ENCODE measurements at regions not wholly inside any gene's neighbourhood (a gene's known extent, or its start where the extent isn't known, plus 50 kb on each side); places are given as distances from the start of the nearest gene placed in this dataset.

- no peak for DNase-seq (ENCODE audit: low read depth in 1 of 2, low spot score in 1 of 2)
- no peak for TF ChIP-seq JUND (IDR thresholded peaks at IDR 0.05; ENCODE audit: low read depth)
- in situ Hi-C loops (cut with HindIII; ENCODE audit: low pct_unique_long_range_greater_than_20kb, low sequenced_read_pairs) = no loop called here
These were observed 479.3 kb downstream of the SLC16A7 start for GRCh38 chr12:60075091-60075490.

GRCh38 chr12:60078026-60078425 is 482.2 kb downstream of the SLC16A7 start:
- DNase-seq (ENCODE audit: low read depth in 1 of 2, low spot score in 1 of 2) = no peak
- in situ Hi-C loops (cut with HindIII; ENCODE audit: low pct_unique_long_range_greater_than_20kb, low sequenced_read_pairs) = no loop called here
- TF ChIP-seq JUND (IDR thresholded peaks at IDR 0.05; ENCODE audit: low read depth) = no peak

- DNase-seq (ENCODE audit: low read depth in 1 of 2, low spot score in 1 of 2) = no peak
- in situ Hi-C loops (cut with HindIII; ENCODE audit: low pct_unique_long_range_greater_than_20kb, low sequenced_read_pairs) = no loop called here
- no peak for TF ChIP-seq JUND (IDR thresholded peaks at IDR 0.05; ENCODE audit: low read depth)
These were observed 497.6 kb downstream of the SLC16A7 start for GRCh38 chr12:60093428-60093827.

GRCh38 chr12:60094436-60094835 is 498.6 kb downstream of the SLC16A7 start:
- no peak for TF ChIP-seq JUND (IDR thresholded peaks at IDR 0.05; ENCODE audit: low read depth)
- no peak for DNase-seq (ENCODE audit: low read depth in 1 of 2, low spot score in 1 of 2)
- in situ Hi-C loops (cut with HindIII; ENCODE audit: low pct_unique_long_range_greater_than_20kb, low sequenced_read_pairs) = no loop called here

- in situ Hi-C loops (cut with HindIII; ENCODE audit: low pct_unique_long_range_greater_than_20kb, low sequenced_read_pairs) = no loop called here
- TF ChIP-seq JUND (IDR thresholded peaks at IDR 0.05; ENCODE audit: low read depth) = no peak
- DNase-seq (ENCODE audit: low read depth in 1 of 2, low spot score in 1 of 2) = no peak
These were observed 500.9 kb downstream of the SLC16A7 start for GRCh38 chr12:60096727-60097126.

GRCh38 chr12:60100160-60100559 is 504.3 kb downstream of the SLC16A7 start:
- no peak for DNase-seq (ENCODE audit: low read depth in 1 of 2, low spot score in 1 of 2)
- TF ChIP-seq JUND (IDR thresholded peaks at IDR 0.05; ENCODE audit: low read depth) = no peak
- in situ Hi-C loops (cut with HindIII; ENCODE audit: low pct_unique_long_range_greater_than_20kb, low sequenced_read_pairs) = no loop called here

- in situ Hi-C loops (cut with HindIII; ENCODE audit: low pct_unique_long_range_greater_than_20kb, low sequenced_read_pairs) = no loop called here
- DNase-seq (ENCODE audit: low read depth in 1 of 2, low spot score in 1 of 2) = peak in 1 of 2 experiments; percentile 48
- TF ChIP-seq JUND (IDR thresholded peaks at IDR 0.05; ENCODE audit: low read depth) = no peak
These were observed 505.0 kb downstream of the SLC16A7 start for GRCh38 chr12:60100852-60101251.

GRCh38 chr12:60101715-60102114 is 505.9 kb downstream of the SLC16A7 start:
- DNase-seq (ENCODE audit: low read depth in 1 of 2, low spot score in 1 of 2) = no peak
- TF ChIP-seq JUND (IDR thresholded peaks at IDR 0.05; ENCODE audit: low read depth) = no peak
- in situ Hi-C loops (cut with HindIII; ENCODE audit: low pct_unique_long_range_greater_than_20kb, low sequenced_read_pairs) = no loop called here

- in situ Hi-C loops (cut with HindIII; ENCODE audit: low pct_unique_long_range_greater_than_20kb, low sequenced_read_pairs) = no loop called here
- DNase-seq (ENCODE audit: low read depth in 1 of 2, low spot score in 1 of 2) = peak in 1 of 2 experiments; percentile 19
These were observed 510.4 kb downstream of the SLC16A7 start for GRCh38 chr12:60106214-60106613.

GRCh38 chr12:60107992-60108391 is 512.2 kb downstream of the SLC16A7 start:
- no peak for TF ChIP-seq JUND (IDR thresholded peaks at IDR 0.05; ENCODE audit: low read depth)
- no peak for DNase-seq (ENCODE audit: low read depth in 1 of 2, low spot score in 1 of 2)
- in situ Hi-C loops (cut with HindIII; ENCODE audit: low pct_unique_long_range_greater_than_20kb, low sequenced_read_pairs) = no loop called here

More at GRCh38 chr12:60106214-60106613, 510.4 kb downstream of the SLC16A7 start:
- TF ChIP-seq JUND (IDR thresholded peaks at IDR 0.05; ENCODE audit: low read depth) = no peak

GRCh38 chr12:60112063-60112462 is 516.2 kb downstream of the SLC16A7 start:
- no peak for TF ChIP-seq JUND (IDR thresholded peaks at IDR 0.05; ENCODE audit: low read depth)
- no peak for DNase-seq (ENCODE audit: low read depth in 1 of 2, low spot score in 1 of 2)
- in situ Hi-C loops (cut with HindIII; ENCODE audit: low pct_unique_long_range_greater_than_20kb, low sequenced_read_pairs) = no loop called here

- no peak for DNase-seq (ENCODE audit: low read depth in 1 of 2, low spot score in 1 of 2)
- no peak for TF ChIP-seq JUND (IDR thresholded peaks at IDR 0.05; ENCODE audit: low read depth)
- in situ Hi-C loops (cut with HindIII; ENCODE audit: low pct_unique_long_range_greater_than_20kb, low sequenced_read_pairs) = no loop called here
These were observed 516.9 kb downstream of the SLC16A7 start for GRCh38 chr12:60112763-60113162.

GRCh38 chr12:60114169-60114568 is 518.3 kb downstream of the SLC16A7 start:
- in situ Hi-C loops (cut with HindIII; ENCODE audit: low pct_unique_long_range_greater_than_20kb, low sequenced_read_pairs) = no loop called here
- no peak for TF ChIP-seq JUND (IDR thresholded peaks at IDR 0.05; ENCODE audit: low read depth)

GRCh38 chr12:60119327-60119726 is 523.5 kb downstream of the SLC16A7 start:
- no peak for TF ChIP-seq JUND (IDR thresholded peaks at IDR 0.05; ENCODE audit: low read depth)
- no peak for DNase-seq (ENCODE audit: low read depth in 1 of 2, low spot score in 1 of 2)
- in situ Hi-C loops (cut with HindIII; ENCODE audit: low pct_unique_long_range_greater_than_20kb, low sequenced_read_pairs) = no loop called here

More at GRCh38 chr12:60114169-60114568, 518.3 kb downstream of the SLC16A7 start:
- no peak for DNase-seq (ENCODE audit: low read depth in 1 of 2, low spot score in 1 of 2)
